ENCODE measurements at regions not wholly inside any gene's neighbourhood (a gene's known extent, or its start where the extent isn't known, plus 50 kb on each side); places are given as distances from the start of the nearest gene placed in this dataset.
A peak's percentile ranks its signal among the peaks of the same experiment; 100 is the strongest.

GRCh38 chr16:65945493-65945892, 421.0 kb upstream of the CDH5 start:
- DNase-seq: no peak

- DNase-seq: no peak
Observed at GRCh38 chr16:65944361-65944760, 422.1 kb upstream of the CDH5 start.

- no peak for DNase-seq
Observed at GRCh38 chr16:65940711-65941110, 425.8 kb upstream of the CDH5 start.

- DNase-seq: no peak
Observed at GRCh38 chr16:65938083-65938482, 428.4 kb upstream of the CDH5 start.

GRCh38 chr16:65937455-65937854, 429.0 kb upstream of the CDH5 start:
- DNase-seq: no peak

GRCh38 chr16:65936096-65936495, 430.4 kb upstream of the CDH5 start:
- no peak for DNase-seq

- no peak for DNase-seq
Observed at GRCh38 chr16:65934443-65934842, 432.0 kb upstream of the CDH5 start.

GRCh38 chr16:65933703-65934102, 432.8 kb upstream of the CDH5 start:
- DNase-seq: no peak

GRCh38 chr16:65932350-65933072, 434.0 kb upstream of the CDH5 start:
- no peak for DNase-seq

GRCh38 chr16:65922923-65923322, 443.6 kb upstream of the CDH5 start:
- DNase-seq: no peak

- DNase-seq: no peak
Observed at GRCh38 chr16:65919986-65920376, 446.5 kb upstream of the CDH5 start.

- DNase-seq: no peak
Observed at GRCh38 chr16:65919145-65919985, 447.1 kb upstream of the CDH5 start.

- DNase-seq: no peak
Observed at GRCh38 chr16:65917466-65917865, 449.0 kb upstream of the CDH5 start.

GRCh38 chr16:65916995-65917394, 449.5 kb upstream of the CDH5 start:
- DNase-seq: no peak

GRCh38 chr16:65910291-65910690, 456.2 kb upstream of the CDH5 start:
- DNase-seq: no peak

GRCh38 chr16:65909310-65910050, 457.0 kb upstream of the CDH5 start:
- DNase-seq: peak; percentile 3

GRCh38 chr16:65908568-65908967, 457.9 kb upstream of the CDH5 start:
- DNase-seq: no peak

GRCh38 chr16:65905331-65905730, 461.2 kb upstream of the CDH5 start:
- no peak for DNase-seq

- no peak for DNase-seq
Observed at GRCh38 chr16:65896448-65897153, 469.9 kb upstream of the CDH5 start.

GRCh38 chr16:65895906-65896305, 470.6 kb upstream of the CDH5 start:
- no peak for DNase-seq

GRCh38 chr16:65895486-65895885, 471.0 kb upstream of the CDH5 start:
- no peak for DNase-seq

GRCh38 chr16:65890203-65890602, 476.3 kb upstream of the CDH5 start:
- no peak for DNase-seq

GRCh38 chr16:65889533-65889966, 476.9 kb upstream of the CDH5 start:
- no peak for DNase-seq

All from EL (cell line).